H9 (cell line): ENCODE measurements at regions not wholly inside any gene's neighbourhood (a gene's known extent, or its start where the extent isn't known, plus 50 kb on each side); places are given as distances from the start of the nearest gene placed in this dataset.
A peak's percentile ranks its signal among the peaks of the same experiment; 100 is the strongest.

Experiments
- DNase-seq: peaks from one replicate; pipeline ENCODE4 v3.0.0-alpha.2; 2017
- H2AFZ ChIP-seq: one replicate; pipeline ENCODE4 v1.6.1; 2013; ENCODE audit warnings: mild to moderate bottlenecking, low read length, control low read depth, moderate library complexity
- H2AK5ac ChIP-seq: 2 replicates; pipeline ENCODE4 v1.6.1; 2013; ENCODE audit warnings: low read length, control low read depth, mixed read lengths; ENCODE audit not compliant: insufficient read length
- H2BK120ac ChIP-seq: one replicate; pipeline ENCODE4 v1.6.1; 2013; ENCODE audit warnings: low read depth, mild to moderate bottlenecking, low read length, control low read depth, inconsistent platforms; ENCODE audit not compliant: poor library complexity, severe bottlenecking
- H2BK12ac ChIP-seq: 2 replicates; pipeline ENCODE4 v1.6.1; 2013; ENCODE audit warnings: low read length, control low read depth, mixed read lengths, low read depth; ENCODE audit not compliant: insufficient read length
- H2BK15ac ChIP-seq: 2 replicates; pipeline ENCODE4 v1.6.1; 2013; ENCODE audit warnings: low read depth, low read length, control low read depth
- H2BK20ac ChIP-seq: one replicate; pipeline ENCODE4 v1.6.1; 2013; ENCODE audit warnings: low read depth, mild to moderate bottlenecking, low read length, control low read depth, inconsistent platforms; ENCODE audit not compliant: poor library complexity, severe bottlenecking
- H2BK5ac ChIP-seq: 2 replicates; pipeline ENCODE4 v1.6.1; 2013; ENCODE audit warnings: low read length, control low read depth, mixed read lengths; ENCODE audit not compliant: insufficient read length
- H3K14ac ChIP-seq: 2 replicates; pipeline ENCODE4 v1.6.1; 2013; ENCODE audit warnings: low read length, control low read depth; ENCODE audit not compliant: insufficient read depth
- H3K18ac ChIP-seq: 2 replicates; pipeline ENCODE4 v1.6.1; 2013; ENCODE audit warnings: low read depth, mild to moderate bottlenecking, mixed read lengths, low read length, control low read depth; ENCODE audit not compliant: insufficient read length
- H3K23ac ChIP-seq: 2 replicates; pipeline ENCODE4 v1.6.1; 2013; ENCODE audit warnings: low read length, control low read depth, mixed read lengths, low read depth; ENCODE audit not compliant: insufficient read length
- H3K23me2 ChIP-seq: 2 replicates; pipeline ENCODE4 v1.6.1; 2013; ENCODE audit warnings: low read depth, mild to moderate bottlenecking, mixed read lengths, low read length, control low read depth; ENCODE audit not compliant: insufficient read length, poor library complexity, severe bottlenecking
- H3K27ac ChIP-seq: 2 replicates; pipeline ENCODE4 v1.5.1; 2013; ENCODE audit warnings: low read length, control low read depth, mixed read lengths, low read depth; ENCODE audit not compliant: insufficient read length
- H3K27me3 ChIP-seq: 2 replicates; pipeline ENCODE4 v1.6.1; 2013; ENCODE audit warnings: low read length, control low read depth, inconsistent platforms; ENCODE audit not compliant: insufficient read depth
- H3K4ac ChIP-seq: 2 replicates; pipeline ENCODE4 v1.6.1; 2013; ENCODE audit warnings: low read depth, mild to moderate bottlenecking, control low read depth, inconsistent platforms, low read length, moderate library complexity
- H3K4me1 ChIP-seq: 2 replicates; pipeline ENCODE4 v1.6.1; 2013; ENCODE audit warnings: low read length, control low read depth, inconsistent platforms; ENCODE audit not compliant: insufficient read depth
- H3K4me2 ChIP-seq: 2 replicates; pipeline ENCODE4 v1.6.1; 2013; ENCODE audit warnings: low read length, control low read depth, mixed read lengths; ENCODE audit not compliant: insufficient read length, insufficient read depth
- H3K56ac ChIP-seq: 2 replicates; pipeline ENCODE4 v1.6.1; 2013; ENCODE audit warnings: low read depth, mild to moderate bottlenecking, mixed read lengths, low read length, control low read depth; ENCODE audit not compliant: insufficient read length
- H3K79me1 ChIP-seq: 2 replicates; pipeline ENCODE4 v1.6.1; 2013; ENCODE audit warnings: low read depth, mild to moderate bottlenecking, moderate library complexity, low read length, control low read depth, inconsistent platforms; ENCODE audit not compliant: insufficient read depth, poor library complexity, severe bottlenecking
- H3K79me2 ChIP-seq: 2 replicates; pipeline ENCODE4 v1.6.1; 2013; ENCODE audit warnings: low read length, control low read depth, inconsistent platforms; ENCODE audit not compliant: insufficient read depth
- H3K9ac ChIP-seq: 2 replicates; pipeline ENCODE4 v1.6.1; 2013; ENCODE audit warnings: low read length, control low read depth, mixed read lengths; ENCODE audit not compliant: insufficient read length; ENCODE audit errors: extremely low read depth
- H3K9me3 ChIP-seq: one replicate; pipeline ENCODE4 v1.6.1; 2013; ENCODE audit warnings: low read depth, low read length, inconsistent platforms; ENCODE audit not compliant: control insufficient read depth
- H3T11ph ChIP-seq: one replicate; pipeline ENCODE4 v1.6.1; 2013; ENCODE audit warnings: mild to moderate bottlenecking, low read length, control low read depth, inconsistent platforms
- H4K20me1 ChIP-seq: one replicate; pipeline ENCODE4 v1.6.1; 2013; ENCODE audit not compliant: control insufficient read depth, insufficient read length, insufficient read depth
- H4K5ac ChIP-seq: 2 replicates; pipeline ENCODE4 v1.6.1; 2013; ENCODE audit warnings: low read depth, mild to moderate bottlenecking, mixed read lengths, low read length, control low read depth; ENCODE audit not compliant: insufficient read length
- H4K8ac ChIP-seq: replicated peaks from 2 replicates; pipeline ENCODE4 v1.6.1; 2013; ENCODE audit warnings: low read length, control low read depth, mixed read lengths, low read depth; ENCODE audit not compliant: insufficient read length
- H4K91ac ChIP-seq: 2 replicates; pipeline ENCODE4 v1.6.1; 2013; ENCODE audit warnings: low read depth, mild to moderate bottlenecking, moderate library complexity, mixed read lengths, low read length, control low read depth; ENCODE audit not compliant: insufficient read length
- H3K27ac Mint-ChIP-seq, 3 experiments: 2 replicates in 2 of 3; 3 replicates in 1 of 3; pipeline ENCODE4 v1.8.0; 2020 to 2021; ENCODE audit warnings: mixed read lengths in 3 of 3, mild to moderate bottlenecking in 1 of 3, moderate library complexity in 1 of 3
- H3K27me3 Mint-ChIP-seq: 2 replicates; pipeline ENCODE4 v1.8.0; 2021; ENCODE audit warnings: low read depth, mild to moderate bottlenecking, moderate library complexity, mixed read lengths
- H3K36me3 Mint-ChIP-seq, 3 experiments: 2 replicates in 2 of 3; 3 replicates in 1 of 3; pipeline ENCODE4 v1.8.0; 2020 to 2021; ENCODE audit warnings: low read depth in 3 of 3, mixed read lengths in 3 of 3; ENCODE audit not compliant: insufficient read depth in 1 of 3
- H3K4me1 Mint-ChIP-seq, 2 experiments: 2 replicates each; pipeline ENCODE4 v1.8.0; 2020; ENCODE audit warnings: mixed read lengths in 2 of 2
- H3K4me3 Mint-ChIP-seq, 2 experiments: 2 replicates in 1 of 2; 3 replicates in 1 of 2; pipeline ENCODE4 v1.8.0; 2020 to 2021; ENCODE audit warnings: mild to moderate bottlenecking in 2 of 2, mixed read lengths in 2 of 2, moderate library complexity in 1 of 2
- H3K9me3 Mint-ChIP-seq, 2 experiments: 2 replicates in 1 of 2; 3 replicates in 1 of 2; pipeline ENCODE4 v1.8.0; 2020; ENCODE audit warnings: mild to moderate bottlenecking in 2 of 2, mixed read lengths in 2 of 2, moderate library complexity in 1 of 2
- whole genome bisulfite sequencing: extraction: QIAGEN DNeasy Blood & Tissue Kit; methylation state at CpG from one replicate; pipeline ENCODE4 v1.1.7; 2013; ENCODE audit warnings: missing lambda C conversion rate, low lambda C conversion rate, mixed read lengths; ENCODE audit not compliant: insufficient read length; ENCODE audit errors: extremely low coverage; 5-methylcytosine and 5-hydroxymethylcytosine counted together
- TF ChIP-seq, protein P1 (sequence below): fragments of 200-600 bp; sonication (generic); conservative IDR thresholded peaks from 3 replicates; pipeline ENCODE4 v1.8.0; 2021; ENCODE audit warnings: antibody characterized with exemption, mild to moderate bottlenecking

DNA sequence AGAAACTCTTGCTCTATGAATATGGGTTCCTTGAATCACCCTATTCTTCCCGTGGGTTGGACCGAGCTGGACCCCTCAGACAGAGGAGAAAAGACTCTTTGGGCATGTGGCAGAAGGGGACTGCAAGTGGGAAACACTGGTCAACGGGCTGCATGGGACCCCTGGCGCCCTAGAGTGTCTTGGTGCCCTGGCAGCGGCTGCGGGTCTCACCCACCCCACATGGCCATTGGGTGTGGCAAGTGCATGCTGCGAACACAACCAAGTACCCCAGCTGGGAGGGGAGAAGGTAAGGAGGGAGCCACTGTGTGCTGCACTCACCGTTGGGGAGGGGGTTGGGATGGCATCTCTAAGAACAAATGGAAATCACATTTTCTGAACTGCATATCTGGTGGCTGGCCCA, 438.8 kb upstream of the EYS start:
- Histone ChIP-seq H3K79me1 (no peaks in the 10 kb centered on the region), H3K23ac (no peak overlapping the region), H3K18ac (no peak overlapping the region), H4K8ac (no peak overlapping the region), H2AK5ac (no peak overlapping the region), H3K4me2 (no peak overlapping the region), H2BK12ac (no peak overlapping the region), H3K14ac (no peak overlapping the region), H3K79me2 (no peaks in the 10 kb centered on the region), H2BK120ac (no peak overlapping the region), H2BK5ac (no peak overlapping the region), H2AFZ (no peak overlapping the region), H3K9ac (no peak overlapping the region), H4K91ac (no peak overlapping the region), H3K4ac (no peak overlapping the region), H2BK15ac (no peak overlapping the region), H3K27ac (no peak overlapping the region), H3K56ac (no peak overlapping the region), H3K9me3 (no peaks in the 10 kb centered on the region), H3K4me1 (no peaks in the 10 kb centered on the region), H2BK20ac (no peak overlapping the region), H4K20me1 (no peaks in the 10 kb centered on the region), H3K23me2 (no peaks in the 10 kb centered on the region), H3K27me3 (no peaks in the 10 kb centered on the region), H3T11ph (no peak overlapping the region), H4K5ac (no peak overlapping the region)
- 0 out of 7 replicates have a peak overlapping the region, but pooled peaks of 1 of the 3 experiments have one; percentile 74 for H3K27ac Mint-ChIP-seq
- no peak overlapping the region for H3K4me3 Mint-ChIP-seq
- no peaks in the 10 kb centered on the region for H3K27me3 Mint-ChIP-seq
- TF ChIP-seq, protein P1, sequence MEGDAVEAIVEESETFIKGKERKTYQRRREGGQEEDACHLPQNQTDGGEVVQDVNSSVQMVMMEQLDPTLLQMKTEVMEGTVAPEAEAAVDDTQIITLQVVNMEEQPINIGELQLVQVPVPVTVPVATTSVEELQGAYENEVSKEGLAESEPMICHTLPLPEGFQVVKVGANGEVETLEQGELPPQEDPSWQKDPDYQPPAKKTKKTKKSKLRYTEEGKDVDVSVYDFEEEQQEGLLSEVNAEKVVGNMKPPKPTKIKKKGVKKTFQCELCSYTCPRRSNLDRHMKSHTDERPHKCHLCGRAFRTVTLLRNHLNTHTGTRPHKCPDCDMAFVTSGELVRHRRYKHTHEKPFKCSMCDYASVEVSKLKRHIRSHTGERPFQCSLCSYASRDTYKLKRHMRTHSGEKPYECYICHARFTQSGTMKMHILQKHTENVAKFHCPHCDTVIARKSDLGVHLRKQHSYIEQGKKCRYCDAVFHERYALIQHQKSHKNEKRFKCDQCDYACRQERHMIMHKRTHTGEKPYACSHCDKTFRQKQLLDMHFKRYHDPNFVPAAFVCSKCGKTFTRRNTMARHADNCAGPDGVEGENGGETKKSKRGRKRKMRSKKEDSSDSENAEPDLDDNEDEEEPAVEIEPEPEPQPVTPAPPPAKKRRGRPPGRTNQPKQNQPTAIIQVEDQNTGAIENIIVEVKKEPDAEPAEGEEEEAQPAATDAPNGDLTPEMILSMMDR = no peak
- H3K9me3 Mint-ChIP-seq = peaks cover 9 to 11% of the 10 kb centered on the region in 2 experiments; a peak in 3 of 5 replicates
- H3K36me3 Mint-ChIP-seq = peaks cover 0 to 6% (median 0%) of the 10 kb centered on the region in 3 experiments; a peak in 4 of 7 replicates
- no peaks in the 10 kb centered on the region for H3K4me1 Mint-ChIP-seq
- no peak for DNase-seq
- WGBS = no CpG with 5 or more reads among the region's 8 CpGs
